Lung (tissue), 11 donors: ENCODE measurements at regions not wholly inside any gene's neighbourhood (a gene's known extent, or its start where the extent isn't known, plus 50 kb on each side); places are given as distances from the start of the nearest gene placed in this dataset.

Experiments
- ATAC-seq: fragments of 200-7000 bp; cut with Tn5 transposase; one replicate; pipeline ENCODE4 v1.9.1; 2020; ENCODE audit warnings: moderate number of reproducible peaks; ENCODE audit not compliant: insufficient read depth, low FRiP score
- DNase-seq, 3 donors: peaks; one replicate each; pipeline ENCODE4 v3.0.0-alpha.2; 2013 to 2017
- H3K27ac ChIP-seq, 2 donors: one replicate each; pipeline ENCODE4 v1.5.1; 2013; ENCODE audit warnings: mild to moderate bottlenecking in 2 of 2, moderate library complexity in 2 of 2, control low read depth in 1 of 2, inconsistent platforms in 1 of 2, low read depth in 1 of 2, low read length in 1 of 2
- H3K27me3 ChIP-seq, 3 donors: one replicate each; pipeline ENCODE4 v1.5.1; 2013; ENCODE audit warnings: low read length in 2 of 3; ENCODE audit not compliant: control insufficient read depth in 3 of 3, insufficient read depth in 3 of 3
- H3K36me3 ChIP-seq, 4 donors: one replicate each; pipeline ENCODE4 v1.5.1; 2013; ENCODE audit warnings: low read length in 4 of 4, mild to moderate bottlenecking in 1 of 4, moderate library complexity in 1 of 4; ENCODE audit not compliant: control insufficient read depth in 4 of 4, insufficient read depth in 4 of 4
- H3K4me1 ChIP-seq, 5 donors: one replicate each; pipeline ENCODE4 v1.5.1; 2013; ENCODE audit warnings: low read length in 5 of 5, mild to moderate bottlenecking in 2 of 5, moderate library complexity in 1 of 5; ENCODE audit not compliant: control insufficient read depth in 5 of 5, insufficient read depth in 5 of 5
- H3K4me3 ChIP-seq: one replicate; pipeline ENCODE4 v1.5.1; 2013; ENCODE audit warnings: mild to moderate bottlenecking, control low read depth, moderate library complexity
- H3K9ac ChIP-seq, 2 donors: one replicate each; pipeline ENCODE4 v1.5.1; 2013; ENCODE audit warnings: low read length in 2 of 2, control low read depth in 1 of 2; ENCODE audit not compliant: insufficient read depth in 1 of 2
- H3K9me3 ChIP-seq, 4 donors: one replicate each; pipeline ENCODE4 v1.5.1; 2013; ENCODE audit warnings: low read length in 3 of 4, mild to moderate bottlenecking in 1 of 4, moderate library complexity in 1 of 4; ENCODE audit not compliant: control insufficient read depth in 4 of 4, insufficient read depth in 3 of 4
- CTCF ChIP-seq: IDR thresholded peaks from 2 replicates; pipeline ENCODE4 v1.5.1; 2012; ENCODE audit warnings: mild to moderate bottlenecking; ENCODE audit errors: control extremely low read depth, extremely low read depth
- WGBS, 2 donors: extraction: QIAGEN DNeasy Blood & Tissue Kit; methylation state at CpG; one replicate each; pipeline ENCODE4 v1.1.7; 2013; 5-methylcytosine and 5-hydroxymethylcytosine counted together
- donor health status: control.
- donor health status: control.
- donor health status: Bipolar disorder and iron deficiency.
- donor health status: healthy.
- donor health status: DM: yes; HTN: yes; CAD: no.

GRCh38 chr1:147472966-147473732 lies 68.2 kb upstream of the BCL9 start:
- Histone ChIP-seq H3K9me3 (peaks cover 0 to 2% (median 0%) of the 10 kb centered on the region in 4 donors), H3K4me3 (no peak overlapping the region), H3K4me1 (peaks cover 0 to 5% (median 0%) of the 10 kb centered on the region in 5 donors), H3K36me3 (no peaks in the 10 kb centered on the region), H3K27me3 (no peaks in the 10 kb centered on the region), H3K27ac (no peak overlapping the region), H3K9ac (peak overlapping the region in 1 of 2 donors; percentile 17)
- TF ChIP-seq CTCF, result no peak
- WGBS, 2 donors, result 49 to 62% methylated on average over 5 of the region's 5 CpGs
- ATAC-seq (no peak), DNase-seq (peak in 2 of 3 donors; percentile 39 to 72)

- Histone ChIP-seq H3K9ac (no peak overlapping the region), H3K9me3 (no peaks in the 10 kb centered on the region), H3K4me1 (peaks cover 0 to 5% (median 0%) of the 10 kb centered on the region in 5 donors), H3K27ac (no peak overlapping the region), H3K27me3 (no peaks in the 10 kb centered on the region), H3K36me3 (no peaks in the 10 kb centered on the region), H3K4me3 (no peak overlapping the region)
- no peak for DNase-seq
- TF ChIP-seq CTCF, result no peak
- no peak for ATAC-seq
Measured at GRCh38 chr1:147473733-147474049, 67.6 kb upstream of the BCL9 start.

GRCh38 chr1:147475488-147475887 lies 65.8 kb upstream of the BCL9 start:
- ATAC-seq (no peak), DNase-seq (no peak)
- no peak for TF ChIP-seq CTCF
- Histone ChIP-seq H3K27ac (no peak overlapping the region), H3K4me1 (peaks cover 0 to 5% (median 0%) of the 10 kb centered on the region in 5 donors), H3K4me3 (no peak overlapping the region), H3K9ac (no peak overlapping the region), H3K27me3 (no peaks in the 10 kb centered on the region), H3K9me3 (no peaks in the 10 kb centered on the region), H3K36me3 (no peaks in the 10 kb centered on the region)
- 80 to 89% methylated on average over 3 of the region's 3 CpGs for WGBS, 2 donors

- Histone ChIP-seq H3K36me3 (no peaks in the 10 kb centered on the region), H3K27ac (no peak overlapping the region), H3K4me3 (no peak overlapping the region), H3K4me1 (peaks cover 0 to under 1% (median 0%) of the 10 kb centered on the region in 5 donors), H3K9ac (no peak overlapping the region), H3K27me3 (no peaks in the 10 kb centered on the region), H3K9me3 (no peaks in the 10 kb centered on the region)
- 78 to 85% methylated on average over 4 of the region's 4 CpGs for WGBS, 2 donors
- DNase-seq (no peak), ATAC-seq (no peak)
- no peak for TF ChIP-seq CTCF
Measured at GRCh38 chr1:147478521-147478920, 62.8 kb upstream of the BCL9 start.
